Chondrocyte (in vitro differentiated cells): ENCODE measurements at regions not wholly inside any gene's neighbourhood (a gene's known extent, or its start where the extent isn't known, plus 50 kb on each side); places are given as distances from the start of the nearest gene placed in this dataset.

Experiments used
- DNase-seq: peaks from one replicate; pipeline ENCODE4 v3.0.0; 2021; ENCODE audit warnings: mixed read lengths, low spot score
- H3K27ac Mint-ChIP-seq: one replicate; pipeline ENCODE4 v1.8.0; 2021; ENCODE audit warnings: mild to moderate bottlenecking, moderate library complexity, mixed read lengths; ENCODE audit not compliant: unreplicated experiment
- H3K27me3 Mint-ChIP-seq: 2 replicates; pipeline ENCODE4 v1.8.0; 2021; ENCODE audit warnings: low read depth, mixed read lengths
- H3K36me3 Mint-ChIP-seq: 2 replicates; pipeline ENCODE4 v1.8.0; 2021; ENCODE audit warnings: low read depth, mixed read lengths
- H3K4me1 Mint-ChIP-seq: 2 replicates; pipeline ENCODE4 v1.8.0; 2021; ENCODE audit warnings: low read depth, mild to moderate bottlenecking, mixed read lengths
- H3K4me3 Mint-ChIP-seq: one replicate; pipeline ENCODE4 v1.8.0; 2021; ENCODE audit warnings: mild to moderate bottlenecking, moderate library complexity, mixed read lengths; ENCODE audit not compliant: unreplicated experiment
- H3K9me3 Mint-ChIP-seq: 2 replicates; pipeline ENCODE4 v1.8.0; 2021; ENCODE audit warnings: low read depth, mixed read lengths
- CTCF ChIP-seq: fragments of 200-600 bp; sonication (generic); IDR thresholded peaks from 2 replicates; pipeline ENCODE4 v1.5.0; 2021; ENCODE audit warnings: antibody characterized with exemption, mild to moderate bottlenecking, moderate library complexity

- Mint-ChIP-seq H3K4me3 (no peak overlapping the region), H3K36me3 (peaks cover 2% of the 10 kb centered on the region), H3K4me1 (peaks cover 2% of the 10 kb centered on the region), H3K9me3 (peaks cover 11% of the 10 kb centered on the region), H3K27me3 (no peaks in the 10 kb centered on the region), H3K27ac (no peak overlapping the region)
- no peak for DNase-seq
- no peak for TF ChIP-seq CTCF
These were observed 522.4 kb downstream of the HDGFL1 start for GRCh38 chr6:23091795-23092194.

- peaks cover 28% of the 10 kb centered on the region for H3K9me3 Mint-ChIP-seq
- no peak for DNase-seq
These were observed 527.5 kb downstream of the HDGFL1 start for GRCh38 chr6:23096876-23097275.

GRCh38 chr6:23097566-23097965, 528.2 kb downstream of the HDGFL1 start:
- Mint-ChIP-seq H3K27me3 (no peaks in the 10 kb centered on the region), H3K4me3 (no peak overlapping the region), H3K9me3 (peaks cover 29% of the 10 kb centered on the region), H3K36me3 (peaks cover 5% of the 10 kb centered on the region), H3K27ac (no peak overlapping the region), H3K4me1 (no peaks in the 10 kb centered on the region)
- TF ChIP-seq CTCF: no peak
- DNase-seq: no peak

More at GRCh38 chr6:23096876-23097275, 527.5 kb downstream of the HDGFL1 start:
- Mint-ChIP-seq H3K27ac (no peak overlapping the region), H3K4me1 (no peaks in the 10 kb centered on the region), H3K4me3 (no peak overlapping the region), H3K27me3 (no peaks in the 10 kb centered on the region), H3K36me3 (peaks cover 5% of the 10 kb centered on the region)
- TF ChIP-seq CTCF: no peak

GRCh38 chr6:23106951-23107350, 537.6 kb downstream of the HDGFL1 start:
- Mint-ChIP-seq H3K9me3 (peaks cover 24% of the 10 kb centered on the region), H3K27me3 (no peaks in the 10 kb centered on the region), H3K36me3 (peaks cover 4% of the 10 kb centered on the region), H3K27ac (no peak overlapping the region), H3K4me3 (no peak overlapping the region), H3K4me1 (no peaks in the 10 kb centered on the region)
- TF ChIP-seq CTCF: no peak
- no peak for DNase-seq

- TF ChIP-seq CTCF: no peak
- no peaks in the 10 kb centered on the region for H3K27me3 Mint-ChIP-seq
- no peak for DNase-seq
- peaks cover 5% of the 10 kb centered on the region for H3K36me3 Mint-ChIP-seq
- H3K9me3 Mint-ChIP-seq: peaks cover 28% of the 10 kb centered on the region
- H3K4me3 Mint-ChIP-seq: no peak overlapping the region
- no peak overlapping the region for H3K27ac Mint-ChIP-seq
- H3K4me1 Mint-ChIP-seq: peaks cover 3% of the 10 kb centered on the region
These were observed 542.6 kb downstream of the HDGFL1 start for GRCh38 chr6:23111984-23112383.
